22Rv1 (cell line): ENCODE measurements at regions not wholly inside any gene's neighbourhood (a gene's known extent, or its start where the extent isn't known, plus 50 kb on each side); places are given as distances from the start of the nearest gene placed in this dataset.

Experiments used
- ZFX ChIP-seq: fragments of 450-650 bp; IDR thresholded peaks from 2 replicates; pipeline ENCODE4 v1.6.1; 2017; ENCODE audit warnings: antibody characterized with exemption, borderline replicate concordance
- TF ChIP-seq, protein P1 (sequence below): fragments of 450-650 bp; IDR thresholded peaks from 2 replicates; pipeline ENCODE4 v1.5.1; 2017; ENCODE audit warnings: mild to moderate bottlenecking

DNA sequence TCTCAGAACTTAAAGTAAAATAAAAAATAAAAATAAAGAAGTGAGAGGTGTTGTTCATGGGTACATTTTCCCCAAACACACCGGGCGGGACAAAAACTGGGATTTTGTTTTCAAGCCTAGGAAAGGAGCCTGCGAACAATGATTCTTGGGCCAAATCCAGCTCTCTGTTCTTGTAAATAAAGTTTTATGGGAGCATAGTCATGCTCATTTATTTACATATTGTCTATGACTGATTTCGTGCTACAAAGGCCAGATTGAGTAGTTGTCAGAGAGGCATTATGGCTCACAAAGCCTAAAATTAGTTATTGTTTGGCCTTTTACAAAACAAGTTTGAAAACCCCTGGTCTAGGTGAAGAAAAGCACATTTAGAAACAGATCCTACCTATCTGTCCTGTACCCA is 821.0 kb upstream of the GRAMD2B start:
- no peak for TF ChIP-seq ZFX
- TF ChIP-seq, protein P1, sequence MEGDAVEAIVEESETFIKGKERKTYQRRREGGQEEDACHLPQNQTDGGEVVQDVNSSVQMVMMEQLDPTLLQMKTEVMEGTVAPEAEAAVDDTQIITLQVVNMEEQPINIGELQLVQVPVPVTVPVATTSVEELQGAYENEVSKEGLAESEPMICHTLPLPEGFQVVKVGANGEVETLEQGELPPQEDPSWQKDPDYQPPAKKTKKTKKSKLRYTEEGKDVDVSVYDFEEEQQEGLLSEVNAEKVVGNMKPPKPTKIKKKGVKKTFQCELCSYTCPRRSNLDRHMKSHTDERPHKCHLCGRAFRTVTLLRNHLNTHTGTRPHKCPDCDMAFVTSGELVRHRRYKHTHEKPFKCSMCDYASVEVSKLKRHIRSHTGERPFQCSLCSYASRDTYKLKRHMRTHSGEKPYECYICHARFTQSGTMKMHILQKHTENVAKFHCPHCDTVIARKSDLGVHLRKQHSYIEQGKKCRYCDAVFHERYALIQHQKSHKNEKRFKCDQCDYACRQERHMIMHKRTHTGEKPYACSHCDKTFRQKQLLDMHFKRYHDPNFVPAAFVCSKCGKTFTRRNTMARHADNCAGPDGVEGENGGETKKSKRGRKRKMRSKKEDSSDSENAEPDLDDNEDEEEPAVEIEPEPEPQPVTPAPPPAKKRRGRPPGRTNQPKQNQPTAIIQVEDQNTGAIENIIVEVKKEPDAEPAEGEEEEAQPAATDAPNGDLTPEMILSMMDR, result no peak
